ENCODE measurements at regions not wholly inside any gene's neighbourhood (a gene's known extent, or its start where the extent isn't known, plus 50 kb on each side); places are given as distances from the start of the nearest gene placed in this dataset.
"Not testable (repeated sequence)": the region's sequence is repeated elsewhere in the genome, so short reads cannot be mapped to it uniquely, and the experiment has no call there.

DNA sequence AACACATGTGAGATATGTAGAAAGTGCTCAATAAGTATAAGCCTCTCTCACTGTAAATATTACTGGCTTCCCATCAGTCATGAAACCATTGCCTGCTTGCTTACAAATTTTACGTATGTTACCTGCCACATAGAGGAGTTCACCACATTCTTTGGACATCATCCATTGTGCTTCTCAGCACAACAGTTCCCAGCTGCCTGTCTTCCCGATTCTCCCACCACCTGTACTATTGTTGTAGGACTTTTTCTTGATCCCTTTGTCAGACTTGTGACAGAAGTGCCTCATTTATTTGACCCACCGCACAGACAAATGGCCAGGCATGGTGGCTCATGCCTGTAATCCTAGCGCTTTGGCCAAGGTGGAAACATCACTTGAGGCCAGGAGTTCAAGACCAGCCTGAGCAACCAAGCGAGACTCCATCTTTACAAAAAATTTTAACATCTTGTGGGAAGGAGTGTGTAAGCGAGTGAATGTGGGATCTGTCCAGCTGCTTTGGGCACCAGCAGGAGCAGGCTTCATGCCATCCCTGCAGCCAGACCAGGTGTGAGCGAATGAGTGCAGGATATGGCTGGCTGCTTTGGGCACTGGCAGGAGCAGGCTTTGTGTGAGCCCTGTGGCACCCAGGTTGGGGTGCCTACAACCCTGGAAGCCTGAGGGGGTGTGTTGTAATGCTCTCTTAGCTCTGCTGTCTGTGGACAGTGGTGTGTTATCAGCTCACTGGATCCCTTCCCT lies 139.9 kb upstream of the ELL2 start:
- no peak for DNase-seq (ENCODE audit: low read depth)

DNA sequence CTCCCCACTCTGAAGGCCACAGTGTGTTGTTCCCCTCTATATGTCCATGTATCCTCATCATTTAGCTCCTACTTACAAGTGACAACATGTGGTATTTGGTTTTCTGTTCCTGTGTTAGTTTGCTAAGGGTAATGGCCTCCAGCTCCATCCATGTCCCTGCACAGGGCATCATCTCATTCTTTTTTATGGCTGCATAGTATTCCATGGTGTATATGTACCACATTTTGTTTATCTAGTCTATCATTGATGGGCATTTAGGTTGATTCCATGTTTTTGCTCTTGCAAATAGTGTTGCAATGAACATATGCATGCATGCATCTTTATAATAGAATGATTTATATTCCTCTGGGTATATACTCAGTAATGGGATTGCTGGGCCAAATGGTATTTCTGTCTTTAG lies 135.8 kb upstream of the ELL2 start:
- not testable (repeated sequence) for DNase-seq (ENCODE audit: low read depth)

DNA sequence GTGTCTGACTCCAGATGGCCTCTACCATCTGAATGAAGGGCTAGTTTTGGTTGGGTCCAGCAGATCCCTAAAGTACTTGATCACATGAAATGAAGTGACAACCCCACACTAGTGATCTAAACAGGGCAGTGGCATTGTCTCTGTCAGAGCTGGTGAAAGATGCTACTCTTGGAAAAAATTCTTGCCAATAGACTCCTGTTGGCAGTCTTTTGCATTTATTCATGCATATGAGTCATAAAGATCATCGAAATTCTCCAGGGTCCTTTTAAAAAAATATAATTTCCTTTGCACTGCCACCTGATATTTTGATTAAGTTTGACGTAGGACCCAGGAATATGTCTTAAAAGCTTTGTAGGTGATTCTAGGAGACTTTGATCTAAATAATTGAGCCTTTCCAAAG lies 135.1 kb upstream of the ELL2 start:
- DNase-seq (ENCODE audit: low read depth), result no peak

DNA sequence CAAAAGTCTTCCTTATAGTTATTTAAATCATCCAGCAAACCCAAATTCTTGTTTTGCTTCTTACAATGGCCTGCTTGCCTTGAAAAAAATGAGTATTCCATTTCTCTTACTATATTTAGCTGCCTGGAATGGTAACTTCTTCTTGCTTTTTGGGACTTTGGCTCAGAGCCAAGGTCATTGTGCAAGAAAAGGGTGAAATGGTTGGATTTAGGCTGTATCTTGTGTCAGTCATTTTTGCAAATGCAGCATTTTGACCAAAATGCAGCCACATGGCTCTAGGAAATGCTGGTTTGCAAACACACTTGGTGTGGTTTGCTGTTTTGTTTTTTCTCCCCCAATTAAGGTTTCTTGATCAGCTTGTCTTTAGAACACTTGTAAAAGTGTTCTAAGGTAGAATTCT lies 133.3 kb upstream of the ELL2 start:
- no peak for DNase-seq (ENCODE audit: low read depth)

DNA sequence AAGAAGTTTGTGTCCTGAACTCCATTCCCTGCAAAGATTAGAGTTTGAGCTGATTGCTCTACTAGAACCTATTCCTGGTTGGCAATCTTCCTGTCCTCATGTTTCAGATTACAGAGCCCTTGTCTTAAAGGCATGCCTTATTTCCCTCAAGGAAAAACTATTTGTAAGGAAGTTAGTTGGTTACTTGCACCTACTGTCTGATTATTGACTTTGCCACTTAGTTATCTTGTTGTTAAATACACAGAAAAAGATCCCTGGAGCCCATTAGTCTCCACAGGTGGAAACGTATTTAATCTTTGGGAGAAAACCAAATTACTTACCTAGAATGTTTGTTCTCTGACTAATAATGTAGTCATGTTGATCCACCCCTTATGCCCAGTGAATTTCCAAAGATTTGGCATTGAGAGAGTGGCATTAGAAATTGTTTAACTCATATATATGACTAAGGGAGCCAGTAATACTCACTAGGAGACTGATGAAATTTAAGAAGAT lies 132.3 kb upstream of the ELL2 start:
- no peak for DNase-seq (ENCODE audit: low read depth)

DNA sequence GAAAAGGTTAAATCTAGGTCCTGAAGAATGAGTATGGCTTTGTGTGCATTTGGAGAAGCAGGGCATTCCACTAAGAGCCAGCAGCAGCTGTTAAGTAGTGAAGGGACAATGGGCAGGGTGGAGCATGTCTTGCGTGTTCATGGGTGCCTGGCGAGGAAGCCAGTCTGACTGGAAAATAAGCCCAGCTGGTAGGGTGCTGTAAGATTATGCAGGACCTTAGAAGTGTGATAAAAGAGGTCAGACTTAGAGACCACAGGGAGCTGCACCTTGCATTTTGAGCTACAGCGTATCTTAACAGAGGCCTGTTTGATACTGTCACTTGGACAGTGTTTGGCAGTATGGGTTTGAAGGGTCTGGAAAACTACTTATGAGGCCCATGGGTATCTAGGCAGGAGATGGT lies 131.7 kb upstream of the ELL2 start:
- DNase-seq (ENCODE audit: low read depth), result no peak

DNA sequence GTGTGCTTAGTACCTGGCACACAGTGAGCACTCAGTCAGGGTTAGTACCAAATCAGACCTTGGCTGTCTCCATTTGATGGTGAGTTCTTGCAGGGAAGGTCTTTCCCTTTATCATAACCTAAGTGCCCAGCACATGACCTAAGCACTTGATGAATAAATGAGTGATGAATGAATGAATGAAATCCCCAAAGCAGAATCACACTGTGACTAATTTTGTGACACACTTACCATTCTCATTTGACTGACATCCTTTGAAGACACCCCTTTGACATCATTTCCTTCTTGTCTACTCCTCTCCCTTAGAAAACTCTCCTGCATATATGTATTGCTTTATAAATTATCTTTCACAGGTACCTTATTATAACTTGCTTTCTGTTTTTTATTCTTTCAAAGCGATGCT lies 130.2 kb upstream of the ELL2 start:
- no peak for DNase-seq (ENCODE audit: low read depth)

DNA sequence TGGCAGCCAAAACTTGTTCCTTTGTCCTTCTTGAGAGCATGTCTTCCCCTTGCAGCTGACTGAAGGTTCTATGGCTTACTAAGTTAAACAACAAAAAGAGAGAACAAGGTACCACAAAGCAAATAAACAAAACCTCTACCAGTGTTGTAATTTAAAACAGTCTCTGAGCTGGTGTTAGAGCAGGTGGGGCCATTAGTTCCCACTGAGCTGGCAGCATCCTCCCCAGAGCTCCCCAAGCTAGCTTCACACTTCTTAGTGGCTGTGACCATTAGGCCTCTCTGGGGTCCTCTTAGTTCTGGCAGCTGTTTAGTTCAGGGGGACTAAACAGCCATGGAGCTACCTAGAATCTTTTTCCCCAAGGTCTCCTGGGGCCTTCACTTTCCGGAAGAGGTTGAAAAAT lies 128.6 kb upstream of the ELL2 start:
- no peak for DNase-seq (ENCODE audit: low read depth)

DNA sequence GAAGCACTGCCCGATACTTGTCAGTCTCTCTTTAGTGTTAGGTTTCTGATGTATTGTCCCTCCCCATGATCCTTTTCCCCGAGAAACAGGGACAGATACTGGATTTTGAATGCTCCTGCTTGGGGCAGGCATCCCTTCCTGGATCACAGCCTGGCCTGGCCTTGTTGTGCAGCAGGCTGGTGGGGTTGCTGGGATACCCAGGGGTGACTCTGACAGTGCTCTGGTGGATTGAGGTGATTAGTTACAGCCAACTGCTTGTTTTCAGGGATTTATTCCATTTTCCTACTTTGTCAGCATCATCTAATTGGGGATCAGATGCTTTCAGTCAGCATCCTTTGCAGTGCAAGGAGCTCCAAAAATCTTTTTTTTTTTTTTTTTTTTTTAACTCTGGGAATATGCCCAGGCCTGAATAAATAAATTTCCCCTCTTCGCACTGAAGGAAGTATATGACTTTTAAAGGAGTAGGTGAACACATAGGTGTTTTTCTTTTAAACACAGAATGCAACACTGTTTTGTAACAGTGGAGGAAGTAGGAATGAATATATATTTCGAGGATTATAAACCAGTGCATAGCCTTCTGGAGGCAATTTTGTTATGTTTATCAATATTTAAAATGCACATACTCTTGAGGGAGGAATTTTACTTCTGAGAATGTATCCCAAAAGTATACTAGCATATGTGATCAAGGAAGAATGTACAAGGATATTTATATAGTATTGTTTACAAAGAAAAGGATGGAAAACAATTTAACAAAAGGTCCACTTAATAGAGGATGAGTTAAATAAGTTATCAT lies 127.3 kb upstream of the ELL2 start:
- no peak for DNase-seq (ENCODE audit: low read depth)

DNA sequence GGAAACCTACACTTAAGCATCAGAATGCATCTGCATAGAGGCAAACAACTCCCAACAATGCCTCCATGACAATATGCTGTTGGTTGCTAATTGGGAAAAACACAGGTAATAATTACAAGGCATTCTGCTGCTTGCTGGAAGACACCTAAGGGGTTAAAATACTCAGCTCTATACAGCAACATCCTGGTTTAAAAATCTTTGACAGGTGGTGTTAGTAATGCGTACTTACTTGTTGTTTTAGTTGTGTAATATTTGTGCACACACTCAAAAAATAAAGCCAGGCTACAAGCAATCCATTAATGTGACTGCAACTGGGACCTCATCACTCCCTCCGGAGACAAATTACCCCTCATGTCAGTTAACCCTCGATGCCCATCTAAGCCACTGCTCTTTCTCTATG lies 126.3 kb upstream of the ELL2 start:
- no peak for DNase-seq (ENCODE audit: low read depth)

DNA sequence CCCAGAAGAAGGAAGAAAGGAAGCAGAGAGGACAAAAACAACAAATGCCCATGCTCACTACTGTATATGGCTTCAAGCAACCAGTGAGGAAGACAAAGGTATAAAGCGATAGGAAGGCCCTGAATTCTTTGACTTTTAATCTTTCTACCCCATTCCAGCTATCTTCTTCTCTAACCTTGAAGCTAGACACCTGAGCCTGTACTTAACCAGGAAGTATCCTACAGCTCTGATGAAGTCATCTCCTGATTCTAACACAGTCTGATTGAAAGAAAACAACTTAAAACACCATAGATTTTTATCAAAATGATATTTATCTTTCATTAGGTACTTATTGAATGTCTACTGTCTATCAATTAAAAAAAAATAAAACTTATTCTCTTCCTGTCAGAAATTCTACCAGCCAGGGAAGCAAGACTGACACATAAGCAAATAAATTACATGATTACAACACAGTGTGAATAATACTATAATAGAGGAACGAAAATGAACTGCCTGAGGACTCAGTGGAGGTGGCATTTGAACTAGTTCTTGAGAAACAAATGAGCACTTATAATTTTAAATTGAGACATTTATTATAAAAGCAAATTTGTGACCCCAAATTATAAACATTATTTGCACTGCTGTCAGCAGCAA lies 123.3 kb upstream of the ELL2 start:
- no peak for DNase-seq (ENCODE audit: low read depth)

DNA sequence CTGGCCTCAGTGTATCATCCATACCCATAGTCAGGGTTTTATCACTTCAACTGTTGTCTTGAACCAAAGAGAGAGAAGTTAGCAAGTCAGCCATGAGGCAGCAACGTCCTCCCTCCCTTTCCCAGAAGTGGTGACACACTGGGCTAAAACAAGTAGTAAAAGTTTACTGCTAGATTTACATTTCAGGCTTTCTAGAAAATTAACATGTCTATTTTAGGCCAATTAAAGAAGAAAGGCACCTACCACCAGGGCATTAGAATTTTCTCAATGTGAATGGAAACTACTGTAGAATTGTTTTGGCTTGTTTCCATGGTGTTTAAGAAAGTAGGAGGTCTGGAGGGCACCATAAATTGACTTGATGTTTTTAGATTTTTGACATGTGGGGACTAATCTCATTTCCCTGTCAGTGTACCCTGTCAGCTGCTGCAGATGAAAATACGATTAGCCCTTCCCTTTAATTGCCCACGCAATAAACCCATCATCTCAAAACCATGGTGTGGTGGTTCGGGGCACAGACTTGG lies 121.8 kb upstream of the ELL2 start:
- no peak for DNase-seq (ENCODE audit: low read depth)

DNA sequence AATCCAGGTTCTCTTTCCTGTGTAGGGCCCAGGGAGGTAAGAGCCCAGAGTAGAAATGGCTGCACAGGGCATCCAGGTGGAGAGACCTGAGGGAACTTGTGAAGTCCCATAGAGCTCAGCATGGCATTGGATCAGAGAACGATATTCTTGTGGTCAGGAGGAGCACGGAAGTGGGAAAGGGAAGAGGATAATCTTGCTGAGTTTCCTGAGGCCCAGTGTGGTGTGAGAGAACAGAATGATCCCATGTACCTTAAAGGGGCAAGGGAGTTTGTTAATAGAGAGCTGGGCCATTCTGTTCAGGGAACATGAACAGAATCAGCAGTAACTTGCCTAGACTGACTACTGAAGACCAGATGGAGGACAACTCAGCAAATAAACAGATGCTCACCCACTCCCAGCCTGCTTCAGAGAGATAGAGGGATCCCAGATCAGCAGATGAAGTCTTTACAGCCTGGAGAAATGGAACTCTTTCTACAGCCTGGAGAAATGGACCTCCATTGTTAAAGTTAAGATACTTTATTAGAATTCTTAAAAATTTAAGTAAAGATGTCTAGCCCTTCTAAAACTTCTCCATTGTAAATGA lies 119.7 kb upstream of the ELL2 start:
- no peak for DNase-seq (ENCODE audit: low read depth)

DNA sequence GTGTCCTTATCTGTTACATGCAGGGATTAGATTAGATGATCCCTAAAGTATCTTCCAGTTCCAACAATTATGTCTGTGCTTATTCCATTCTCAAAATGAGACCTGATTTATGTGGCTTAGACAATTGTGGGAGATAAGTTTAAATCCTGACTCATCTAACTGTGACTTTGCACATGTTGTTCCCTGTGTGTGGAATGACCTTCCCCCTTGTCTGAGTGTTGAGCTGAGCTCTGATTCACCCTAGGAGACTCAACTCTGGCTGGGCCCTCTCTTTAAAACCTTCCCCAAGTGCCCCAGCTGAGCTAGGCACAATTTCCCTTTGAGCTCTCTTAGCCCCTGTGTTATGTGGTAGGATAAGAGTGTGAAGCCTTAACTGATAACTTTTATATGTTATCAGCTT lies 118.9 kb upstream of the ELL2 start:
- no peak for DNase-seq (ENCODE audit: low read depth)

DNA sequence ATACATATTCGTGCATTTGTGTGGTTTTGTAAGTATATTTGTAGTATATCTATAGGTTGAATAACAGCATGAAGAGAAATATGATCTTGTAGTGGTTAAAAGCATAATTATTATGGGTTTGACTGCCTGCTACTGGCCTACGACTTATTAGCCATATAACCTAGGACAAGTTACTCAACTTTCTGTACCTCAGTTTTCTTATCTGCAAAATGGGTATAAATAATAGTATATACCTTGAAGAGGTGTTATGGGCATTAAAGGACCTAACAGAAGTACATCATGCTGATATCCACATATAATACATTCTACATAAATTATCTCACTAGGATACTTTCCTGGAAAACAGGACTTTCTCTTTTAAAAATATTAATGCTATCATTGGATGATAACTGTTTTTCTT lies 118.3 kb upstream of the ELL2 start:
- no peak for DNase-seq (ENCODE audit: low read depth)

DNA sequence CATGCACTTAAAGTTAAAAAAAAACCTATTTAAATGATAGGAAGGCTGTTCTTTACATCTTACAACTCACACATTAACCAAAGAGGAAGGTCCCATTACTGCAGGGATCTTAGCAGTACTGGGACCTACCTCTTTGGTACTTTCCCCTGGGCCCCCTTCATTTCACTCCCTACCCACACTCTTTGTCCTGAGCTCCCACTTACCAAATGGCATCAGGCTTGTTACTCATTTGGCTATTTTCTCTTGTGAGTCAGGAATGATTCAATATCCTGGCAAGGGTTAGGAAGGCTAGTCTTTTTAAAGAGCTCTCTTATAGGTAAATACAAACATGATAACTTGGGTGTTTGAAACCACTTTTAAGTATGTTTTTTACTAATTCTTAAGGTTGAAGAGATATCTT lies 117.4 kb upstream of the ELL2 start:
- no peak for DNase-seq (ENCODE audit: low read depth)

DNA sequence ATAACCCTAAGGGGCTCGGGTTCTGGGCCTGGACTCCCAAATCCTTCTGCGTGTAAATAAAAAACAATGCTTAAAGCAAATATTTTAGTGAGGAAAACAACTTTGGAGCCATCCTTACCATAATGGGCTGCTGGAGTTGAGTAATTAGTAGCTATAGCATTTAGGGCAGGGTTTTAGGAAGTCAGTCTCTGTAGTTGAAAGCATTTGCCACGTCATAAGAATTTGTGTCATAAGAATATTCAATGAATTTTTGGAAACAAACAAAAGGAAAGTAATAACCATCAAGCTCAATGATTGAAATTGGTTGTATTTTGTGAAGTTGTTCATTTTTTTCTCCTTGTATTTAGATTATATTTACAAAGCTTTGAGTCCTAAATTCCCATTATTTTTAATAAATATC lies 114.8 kb upstream of the ELL2 start:
- DNase-seq (ENCODE audit: low read depth), result no peak

DNA sequence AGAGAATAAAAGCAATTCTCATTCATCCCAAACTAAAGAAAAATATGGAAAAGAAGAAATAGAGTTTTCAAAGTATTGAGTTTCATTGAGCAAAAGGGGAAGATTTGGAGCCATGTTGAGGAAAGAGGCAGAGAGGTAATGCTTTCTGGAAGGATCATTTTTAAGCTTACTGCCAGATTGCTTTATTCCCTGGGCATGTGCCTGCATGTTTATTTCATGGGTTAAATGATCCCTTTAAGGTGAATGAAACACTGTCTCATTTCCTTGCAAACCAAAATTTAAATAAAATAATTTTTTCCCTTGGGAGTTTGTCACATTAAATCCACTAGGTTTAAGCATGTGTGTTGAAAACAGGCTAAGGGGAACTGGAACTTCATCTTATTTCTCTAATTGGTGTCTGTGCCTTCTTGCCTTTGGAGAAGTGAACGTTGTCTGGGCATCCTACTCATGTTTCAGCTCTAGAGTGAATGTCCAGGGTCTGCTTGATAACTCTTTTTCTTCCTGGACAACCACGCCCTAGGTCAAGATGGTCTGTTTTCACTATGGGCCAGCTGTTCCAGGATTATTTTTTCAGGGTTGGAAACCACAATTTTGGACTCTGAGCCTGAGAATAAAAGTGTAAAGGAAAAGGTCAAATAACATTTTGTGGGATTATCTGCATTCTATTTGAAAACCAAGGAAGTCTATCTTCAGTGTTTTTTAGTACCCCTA lies 114.1 kb upstream of the ELL2 start:
- no peak for DNase-seq (ENCODE audit: low read depth)

DNA sequence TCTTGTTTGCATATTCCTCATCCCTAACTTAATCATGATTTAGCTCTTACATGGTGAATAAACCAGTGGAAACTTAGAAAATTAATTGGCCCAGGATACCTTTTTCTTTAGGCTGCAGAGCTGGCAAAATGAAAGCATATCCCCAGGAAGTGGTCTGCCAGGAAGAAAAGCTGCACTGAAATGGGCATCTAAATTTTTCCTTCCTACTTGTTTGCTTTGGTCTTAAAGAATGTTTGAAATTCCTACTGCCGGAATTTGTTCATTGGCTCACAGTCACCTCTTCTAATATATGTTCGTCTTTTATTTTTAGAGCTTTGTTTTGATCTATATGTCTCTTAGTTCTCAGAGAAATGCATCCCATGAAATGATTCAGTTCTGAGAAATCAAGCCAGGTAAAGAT lies 113.2 kb upstream of the ELL2 start:
- no peak for DNase-seq (ENCODE audit: low read depth)

DNA sequence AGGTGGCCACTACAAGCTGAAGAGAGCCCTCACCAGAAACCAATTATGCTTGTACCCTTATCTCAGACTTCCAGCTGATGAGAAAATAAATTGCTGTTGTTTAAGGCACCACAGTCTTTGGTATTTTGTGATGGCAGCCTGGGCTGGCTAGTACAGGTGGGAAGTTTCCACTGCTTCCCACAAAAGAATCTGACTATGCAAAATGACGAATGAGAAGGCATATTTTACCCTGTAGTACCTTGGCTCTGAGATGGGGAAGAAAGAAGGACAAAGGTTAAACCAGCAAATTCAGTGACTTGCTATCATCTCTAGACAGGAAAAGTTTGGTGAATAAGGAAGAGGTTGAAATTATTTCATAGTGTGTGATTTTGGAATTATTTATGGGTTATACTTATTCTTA lies 112.8 kb upstream of the ELL2 start:
- DNase-seq (ENCODE audit: low read depth), result no peak

DNA sequence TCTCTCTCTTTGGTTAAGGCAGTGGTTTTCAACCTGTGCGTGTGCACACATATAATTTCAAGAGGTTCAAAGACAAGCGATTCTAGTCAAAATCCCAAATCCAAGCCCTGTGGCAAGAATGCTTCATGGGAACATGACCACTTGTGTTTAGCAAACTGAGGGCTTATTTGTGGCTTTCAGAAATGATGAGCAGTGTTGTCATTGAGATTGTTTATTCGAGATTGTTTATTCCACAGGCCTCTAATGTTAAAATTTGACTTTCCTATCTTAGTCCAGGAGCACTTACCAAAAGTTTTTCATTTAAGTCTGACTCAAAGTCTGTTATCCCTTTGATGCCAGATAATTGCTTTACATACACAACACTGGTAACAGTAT lies 111.1 kb upstream of the ELL2 start:
- DNase-seq (ENCODE audit: low read depth), result no peak

All from activated T-helper 9 cell treated with anti-CD3 and anti-CD28 coated beads, Interleukin-2, amount 50 U/mL, for 16 hours (primary cell).